Ishikawa (cell line): ENCODE measurements at regions not wholly inside any gene's neighbourhood (a gene's known extent, or its start where the extent isn't known, plus 50 kb on each side); places are given as distances from the start of the nearest gene placed in this dataset.

Source experiments
- CEBPB ChIP-seq: IDR thresholded peaks from 2 replicates; pipeline ENCODE4 v1.6.1; 2012
- CREB1 ChIP-seq: IDR thresholded peaks from 2 replicates; pipeline ENCODE4 v1.6.1; 2012; ENCODE audit warnings: low read depth
- EGR1 ChIP-seq: IDR thresholded peaks from 2 replicates; pipeline ENCODE4 v1.6.1; 2012
- EP300 ChIP-seq: IDR thresholded peaks from 2 replicates; pipeline ENCODE4 v1.6.1; 2012; ENCODE audit warnings: borderline replicate concordance
- FOXM1 ChIP-seq: IDR thresholded peaks from 2 replicates; pipeline ENCODE4 v1.6.1; 2012; ENCODE audit warnings: low read depth, borderline replicate concordance
- MAX ChIP-seq: IDR thresholded peaks from 2 replicates; pipeline ENCODE4 v1.6.1; 2012
- NFIC ChIP-seq: IDR thresholded peaks from 2 replicates; pipeline ENCODE4 v1.6.1; 2012
- RAD21 ChIP-seq: IDR thresholded peaks from 2 replicates; pipeline ENCODE4 v1.6.1; 2012; ENCODE audit warnings: low read depth
- REST ChIP-seq: IDR thresholded peaks from 2 replicates; pipeline ENCODE4 v1.6.1; 2012; ENCODE audit warnings: low read depth, mild to moderate bottlenecking
- TAF1 ChIP-seq: IDR thresholded peaks from 2 replicates; pipeline ENCODE4 v1.6.1; 2012; ENCODE audit warnings: low read depth, mild to moderate bottlenecking
- TCF12 ChIP-seq: IDR thresholded peaks from 2 replicates; pipeline ENCODE4 v1.6.1; 2012; ENCODE audit warnings: low read depth
- TEAD4 ChIP-seq: IDR thresholded peaks from 2 replicates; pipeline ENCODE4 v1.6.1; 2012
- USF1 ChIP-seq: IDR thresholded peaks from 2 replicates; pipeline ENCODE4 v1.6.1; 2012
- YY1 ChIP-seq: IDR thresholded peaks from 2 replicates; pipeline ENCODE4 v1.6.1; 2012; ENCODE audit warnings: low read depth
- ZBTB7A ChIP-seq: IDR thresholded peaks from 2 replicates; pipeline ENCODE4 v1.6.1; 2012; ENCODE audit warnings: low read depth

GRCh38 chr20:40275738-40276137 lies 413.3 kb downstream of the MAFB start:
- TF ChIP-seq FOXM1, result no peak
- TF ChIP-seq CEBPB, result no peak
- no peak for TF ChIP-seq USF1

GRCh38 chr20:40274912-40275533 lies 414.0 kb downstream of the MAFB start:
- TF ChIP-seq REST, result no peak
- TF ChIP-seq TEAD4, result no peak
- no peak for TF ChIP-seq EP300
- TF ChIP-seq YY1, result no peak

GRCh38 chr20:40268321-40269075 lies 420.5 kb downstream of the MAFB start:
- TF ChIP-seq EGR1, result no peak
- no peak for TF ChIP-seq YY1
- TF ChIP-seq USF1, result no peak
- TF ChIP-seq FOXM1, result no peak
- no peak for TF ChIP-seq REST
- TF ChIP-seq TAF1, result no peak
- TF ChIP-seq MAX, result no peak
- no peak for TF ChIP-seq RAD21
- TF ChIP-seq ZBTB7A, result no peak
- TF ChIP-seq EP300, result no peak
- TF ChIP-seq TEAD4, result no peak
- TF ChIP-seq CEBPB, result no peak
- TF ChIP-seq TCF12, result no peak
- TF ChIP-seq CREB1, result no peak
- TF ChIP-seq NFIC, result no peak

GRCh38 chr20:40265825-40266533 lies 423.1 kb downstream of the MAFB start:
- TF ChIP-seq RAD21 (peak; percentile 19; the same call in 1 of the 2 replicates), REST (no peak), TAF1 (no peak), TEAD4 (no peak), CEBPB (no peak)

- TF ChIP-seq EGR1, result no peak
- TF ChIP-seq TCF12, result no peak
- no peak for TF ChIP-seq CEBPB
Observed at GRCh38 chr20:40262219-40262618, 426.8 kb downstream of the MAFB start.
